Uterus (tissue), 3 donors: ENCODE measurements at regions not wholly inside any gene's neighbourhood (a gene's known extent, or its start where the extent isn't known, plus 50 kb on each side); places are given as distances from the start of the nearest gene placed in this dataset.

Experiments used
- DNase-seq, 2 donors: peaks; one replicate each; pipeline ENCODE4 v3.0.0-alpha.2; 2019 to 2020
- H3K27ac ChIP-seq, 2 donors: fragments of 200-600 bp; sonication (generic); 1 replicate in 1 of 2; 2 replicates in 1 of 2; pipeline ENCODE4 v1.5.1; 2016 to 2018
- H3K27me3 ChIP-seq, 2 donors: fragments of 200-600 bp; sonication (generic); one replicate each; pipeline ENCODE4 v1.5.1; 2018 to 2019; ENCODE audit warnings: control low read depth in 1 of 2
- H3K36me3 ChIP-seq, 2 donors: fragments of 200-600 bp; sonication (generic); one replicate each; pipeline ENCODE4 v1.5.1; 2019; ENCODE audit warnings: control low read depth in 1 of 2
- H3K4me1 ChIP-seq, 2 donors: fragments of 200-600 bp; sonication (generic); one replicate each; pipeline ENCODE4 v1.5.1; 2018 to 2019; ENCODE audit warnings: control low read depth in 1 of 2
- H3K4me3 ChIP-seq, 2 donors: fragments of 200-600 bp; sonication (generic); 1 replicate in 1 of 2; 2 replicates in 1 of 2; pipeline ENCODE4 v1.5.1; 2018 to 2019; ENCODE audit warnings: mild to moderate bottlenecking in 1 of 2
- H3K9me3 ChIP-seq, 2 donors: fragments of 200-600 bp; sonication (generic); one replicate each; pipeline ENCODE4 v1.5.1; 2019; ENCODE audit warnings: control low read depth in 1 of 2
- POLR2A ChIP-seq, 2 donors: fragments of 450-650 bp; IDR thresholded peaks; one replicate each; pipeline ENCODE4 v1.6.1; 2016; ENCODE audit warnings: antibody characterized with exemption in 2 of 2, mild to moderate bottlenecking in 1 of 2, moderate library complexity in 1 of 2
- intact Hi-C: fragments of 100-400 bp; cut with DNase I; formaldehyde crosslinking; loops from one replicate; pipeline ENCODE4 v1.15.1; 2023; ENCODE audit warnings: low total_unique reads
- TF ChIP-seq, protein P1 (sequence below), 4 experiments: fragments of 200-600 bp in 2 of 4; fragments of 450-650 bp in 2 of 4; sonication (generic) in 2 of 4; IDR thresholded peaks; one replicate each; pipeline ENCODE4 v1.5.1; 2016 to 2019; ENCODE audit warnings: antibody characterized with exemption in 4 of 4, mild to moderate bottlenecking in 2 of 4, moderate library complexity in 1 of 4
- donor health status: DM: yes; HTN: yes; CAD: no.

DNA sequence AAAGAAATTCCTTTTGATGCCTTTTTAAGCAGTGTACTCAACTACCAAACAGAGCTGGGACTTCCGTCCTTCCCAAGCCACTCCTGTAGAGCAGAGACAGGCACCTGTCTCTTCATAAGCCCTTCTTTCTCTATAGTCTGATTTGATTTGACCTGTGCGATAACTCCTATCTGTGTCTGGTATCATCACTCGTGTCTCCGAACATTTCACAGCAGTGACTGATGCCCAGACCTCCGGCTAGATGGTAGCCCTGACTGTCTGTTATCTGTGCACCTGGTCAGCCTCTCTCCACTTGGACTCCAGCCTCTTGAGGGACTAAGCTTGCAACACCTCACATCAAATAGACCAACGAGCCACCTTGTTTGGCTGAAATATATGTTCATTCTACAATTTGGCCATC lies 316.2 kb upstream of the ZNF507 start:
- TF ChIP-seq, protein P1, sequence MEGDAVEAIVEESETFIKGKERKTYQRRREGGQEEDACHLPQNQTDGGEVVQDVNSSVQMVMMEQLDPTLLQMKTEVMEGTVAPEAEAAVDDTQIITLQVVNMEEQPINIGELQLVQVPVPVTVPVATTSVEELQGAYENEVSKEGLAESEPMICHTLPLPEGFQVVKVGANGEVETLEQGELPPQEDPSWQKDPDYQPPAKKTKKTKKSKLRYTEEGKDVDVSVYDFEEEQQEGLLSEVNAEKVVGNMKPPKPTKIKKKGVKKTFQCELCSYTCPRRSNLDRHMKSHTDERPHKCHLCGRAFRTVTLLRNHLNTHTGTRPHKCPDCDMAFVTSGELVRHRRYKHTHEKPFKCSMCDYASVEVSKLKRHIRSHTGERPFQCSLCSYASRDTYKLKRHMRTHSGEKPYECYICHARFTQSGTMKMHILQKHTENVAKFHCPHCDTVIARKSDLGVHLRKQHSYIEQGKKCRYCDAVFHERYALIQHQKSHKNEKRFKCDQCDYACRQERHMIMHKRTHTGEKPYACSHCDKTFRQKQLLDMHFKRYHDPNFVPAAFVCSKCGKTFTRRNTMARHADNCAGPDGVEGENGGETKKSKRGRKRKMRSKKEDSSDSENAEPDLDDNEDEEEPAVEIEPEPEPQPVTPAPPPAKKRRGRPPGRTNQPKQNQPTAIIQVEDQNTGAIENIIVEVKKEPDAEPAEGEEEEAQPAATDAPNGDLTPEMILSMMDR (IDR thresholded peaks at IDR 0.05): no peak
- TF ChIP-seq POLR2A (IDR thresholded peaks at IDR 0.05): no peak
- Histone ChIP-seq H3K4me3 (no peak overlapping the region), H3K9me3 (no peaks in the 10 kb centered on the region), H3K27ac (no peak overlapping the region), H3K36me3 (no peaks in the 10 kb centered on the region), H3K4me1 (no peaks in the 10 kb centered on the region), H3K27me3 (no peaks in the 10 kb centered on the region)
- DNase-seq: no peak
- intact Hi-C loops: no loop called here

DNA sequence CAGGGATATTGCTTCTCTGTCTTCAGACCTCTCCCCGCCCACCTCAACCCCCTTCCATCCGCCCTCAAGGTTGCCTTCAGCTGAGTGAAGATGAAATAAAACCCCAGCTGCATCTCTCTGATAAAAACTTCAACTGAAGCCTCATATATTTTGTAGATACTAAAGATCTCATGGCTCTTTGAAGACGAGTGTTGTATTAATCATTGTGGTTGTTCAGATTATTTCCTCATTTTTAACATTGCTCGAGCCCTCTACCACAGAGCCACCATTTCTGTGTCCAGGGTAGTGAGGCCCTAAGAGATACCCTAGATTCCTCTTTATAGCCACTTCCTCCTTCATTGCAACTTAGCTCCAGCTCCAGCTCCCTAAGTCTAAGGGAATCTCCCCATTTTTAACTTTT lies 312.8 kb upstream of the ZNF507 start:
- no peak overlapping the region for H3K27ac ChIP-seq
- H3K4me1 ChIP-seq: peaks cover 0 to 3% of the 10 kb centered on the region in 2 donors
- no peak for TF ChIP-seq POLR2A (IDR thresholded peaks at IDR 0.05)
- TF ChIP-seq, protein P1 (IDR thresholded peaks at IDR 0.05): no peak
- DNase-seq: no peak
- no peaks in the 10 kb centered on the region for H3K27me3 ChIP-seq
- H3K36me3 ChIP-seq: no peaks in the 10 kb centered on the region
- no peak overlapping the region for H3K4me3 ChIP-seq
- no peaks in the 10 kb centered on the region for H3K9me3 ChIP-seq
- intact Hi-C loops: no loop called here

DNA sequence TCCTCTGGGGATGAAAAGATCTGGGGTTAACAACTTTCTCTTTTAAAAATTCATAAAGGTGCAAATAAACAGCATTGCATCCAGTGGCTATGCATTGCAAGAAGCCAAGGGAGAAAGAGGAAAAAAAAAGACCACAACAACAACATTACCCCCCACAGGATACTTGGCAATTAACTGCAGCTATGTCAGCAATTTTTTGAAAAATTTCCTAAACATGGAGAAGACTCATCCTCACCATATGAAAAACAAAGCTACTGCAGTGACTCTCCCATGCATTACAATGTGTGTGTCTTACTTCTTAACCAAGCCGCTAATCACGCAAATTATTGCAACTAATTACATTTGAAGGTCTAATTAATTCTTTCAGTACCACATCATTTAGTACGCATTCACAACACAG lies 309.8 kb upstream of the ZNF507 start:
- no peak for TF ChIP-seq POLR2A (IDR thresholded peaks at IDR 0.05)
- TF ChIP-seq, protein P1 (IDR thresholded peaks at IDR 0.05): no peak
- H3K4me3 ChIP-seq: no peak overlapping the region
- intact Hi-C loops: no loop called here
- no peak for DNase-seq
- no peak overlapping the region for H3K27ac ChIP-seq
- no peaks in the 10 kb centered on the region for H3K27me3 ChIP-seq
- peaks cover 3 to 4% of the 10 kb centered on the region in 2 donors for H3K4me1 ChIP-seq
- no peaks in the 10 kb centered on the region for H3K9me3 ChIP-seq
- H3K36me3 ChIP-seq: no peaks in the 10 kb centered on the region

DNA sequence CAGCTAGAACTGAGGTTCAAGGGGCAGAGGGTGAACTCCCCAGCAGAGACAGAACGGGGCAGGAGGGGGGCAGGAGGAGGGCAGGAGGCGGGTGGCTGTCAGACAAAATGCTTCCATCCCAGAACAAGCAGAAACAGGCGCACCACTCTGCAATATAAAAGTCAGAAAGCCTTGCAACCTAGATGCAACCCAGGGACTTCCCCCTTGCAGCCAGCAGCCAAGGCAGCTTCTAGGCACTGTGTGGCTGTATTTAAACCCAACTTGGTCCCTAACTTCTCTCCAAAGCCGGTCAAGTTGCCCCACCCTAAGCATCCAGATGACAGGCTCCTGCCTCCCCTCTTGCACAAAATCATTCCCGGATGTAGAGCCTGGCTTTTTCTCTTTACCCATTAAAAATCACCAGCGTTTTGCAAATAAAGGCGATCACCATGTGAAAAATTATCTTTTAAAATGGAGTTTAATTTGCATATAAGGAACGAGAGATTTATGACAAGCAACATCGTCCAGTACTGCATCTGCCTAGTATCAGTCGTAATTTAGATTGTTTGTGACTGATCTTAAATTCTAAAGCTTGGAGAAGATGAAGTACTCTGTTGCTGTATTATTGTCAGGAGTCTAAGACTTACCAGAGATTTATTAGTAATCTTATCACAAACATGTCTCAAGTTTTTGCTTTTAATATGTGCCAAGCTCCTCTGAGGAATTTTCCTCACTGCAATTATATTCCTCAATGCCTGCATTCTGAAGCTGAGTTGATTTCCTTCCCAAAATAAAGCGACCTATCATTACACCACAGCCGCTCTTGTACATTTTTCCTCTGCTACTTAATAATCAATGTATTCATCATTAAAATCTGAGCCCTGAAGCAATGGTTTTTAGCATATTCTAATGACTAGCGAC lies 307.1 kb upstream of the ZNF507 start:
- peak overlapping the region; percentile 11 to 57 for H3K27ac ChIP-seq
- H3K36me3 ChIP-seq: no peaks in the 10 kb centered on the region
- peak; percentile 45 to 63 for DNase-seq
- no peak for TF ChIP-seq POLR2A (IDR thresholded peaks at IDR 0.05)
- TF ChIP-seq, protein P1 (IDR thresholded peaks at IDR 0.05): no peak
- H3K9me3 ChIP-seq: no peaks in the 10 kb centered on the region
- H3K27me3 ChIP-seq: no peaks in the 10 kb centered on the region
- H3K4me1 ChIP-seq: peaks cover 3 to 4% of the 10 kb centered on the region in 2 donors
- H3K4me3 ChIP-seq: no peak overlapping the region
- intact Hi-C loops: no loop called here

DNA sequence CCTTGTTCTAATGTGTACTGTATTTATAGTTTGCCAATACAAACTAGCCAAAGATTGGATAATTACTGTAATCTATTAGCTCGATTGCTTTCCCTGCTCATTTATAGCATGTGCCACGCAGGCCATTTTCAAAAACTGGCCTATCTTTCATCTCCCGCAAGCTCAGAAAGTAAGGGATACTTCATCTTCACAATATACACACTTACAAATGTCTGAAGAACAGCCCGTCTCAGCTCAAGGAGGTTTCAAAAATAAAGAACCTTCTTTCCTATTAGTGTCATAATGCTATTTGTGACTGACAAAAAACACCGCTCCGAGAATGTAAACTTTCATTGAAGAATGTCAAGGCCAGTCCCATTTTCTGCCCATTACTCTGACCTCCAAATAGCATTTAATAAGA lies 306.4 kb upstream of the ZNF507 start:
- intact Hi-C loops: no loop called here
- Histone ChIP-seq H3K4me1 (peaks cover 3 to 4% of the 10 kb centered on the region in 2 donors), H3K4me3 (no peak overlapping the region), H3K27ac (peak overlapping the region in 1 of 2 donors; percentile 11), H3K36me3 (no peaks in the 10 kb centered on the region), H3K27me3 (no peaks in the 10 kb centered on the region), H3K9me3 (no peaks in the 10 kb centered on the region)
- no peak for DNase-seq
- TF ChIP-seq, protein P1 (IDR thresholded peaks at IDR 0.05): no peak
- no peak for TF ChIP-seq POLR2A (IDR thresholded peaks at IDR 0.05)
